ENCODE measurements at regions not wholly inside any gene's neighbourhood (a gene's known extent, or its start where the extent isn't known, plus 50 kb on each side); places are given as distances from the start of the nearest gene placed in this dataset.

- TF ChIP-seq EZH2 (IDR thresholded peaks at IDR 0.05; ENCODE audit: low read depth): no peak
- TF ChIP-seq CTCF (conservative IDR thresholded peaks at IDR 0.05): no peak
These were observed 158.9 kb downstream of the COL6A3 start for GRCh38 chr2:237254911-237255578.
